ENCODE measurements at regions not wholly inside any gene's neighbourhood (a gene's known extent, or its start where the extent isn't known, plus 50 kb on each side); places are given as distances from the start of the nearest gene placed in this dataset.
"Not testable (repeated sequence)": the region's sequence is repeated elsewhere in the genome, so short reads cannot be mapped to it uniquely, and the experiment has no call there.

DNA sequence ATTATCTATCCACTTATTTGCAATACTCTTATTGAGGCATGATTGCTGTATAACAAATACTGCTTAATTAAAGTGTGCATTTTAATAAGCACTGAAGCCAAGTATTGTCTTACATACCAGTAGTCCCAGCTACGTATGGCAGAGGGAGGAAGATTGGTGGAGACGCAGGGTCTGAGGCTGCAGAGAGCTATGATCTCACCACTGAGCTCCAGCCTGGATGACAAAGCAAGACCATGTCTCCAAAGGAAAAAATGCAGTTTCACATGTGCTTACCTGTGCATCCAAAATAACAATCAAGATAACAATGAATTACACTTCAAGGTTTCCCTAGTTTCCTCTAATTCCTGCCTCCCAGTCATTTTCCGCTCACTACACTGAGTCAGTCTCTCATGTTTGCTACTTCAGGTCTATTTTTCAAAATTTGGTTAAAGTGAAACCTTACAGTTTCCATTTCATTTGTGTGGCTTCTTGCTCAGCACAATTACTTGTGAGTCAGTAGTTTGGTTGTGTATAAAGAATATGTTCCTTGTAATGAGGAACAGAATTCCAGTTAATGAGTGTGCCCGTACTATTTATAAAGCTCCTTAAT is 1250.1 kb downstream of the TMEM121 start:
- Histone ChIP-seq H3K27me3 (ENCODE audit: control insufficient read depth, insufficient read depth, low read length) (no peaks in the 10 kb centered on the region), H3K36me3 (ENCODE audit: control insufficient read depth, insufficient read depth, low read length) (no peaks in the 10 kb centered on the region), H3K4me1 (ENCODE audit: control insufficient read depth, insufficient read depth, low read length) (no peaks in the 10 kb centered on the region), H3K4me3 (ENCODE audit: low read length) (no peak overlapping the region), H3K9ac (ENCODE audit: low read length) (no peak overlapping the region), H3K9me3 (ENCODE audit: control insufficient read depth, low read length) (no peaks in the 10 kb centered on the region)

- Histone ChIP-seq H3K9ac (ENCODE audit: low read length) (no peak overlapping the region), H3K4me1 (ENCODE audit: control insufficient read depth, insufficient read depth, low read length) (no peaks in the 10 kb centered on the region), H3K9me3 (ENCODE audit: control insufficient read depth, low read length) (no peaks in the 10 kb centered on the region), H3K36me3 (ENCODE audit: control insufficient read depth, insufficient read depth, low read length) (no peaks in the 10 kb centered on the region), H3K27me3 (ENCODE audit: control insufficient read depth, insufficient read depth, low read length) (no peaks in the 10 kb centered on the region), H3K4me3 (ENCODE audit: low read length) (no peak overlapping the region)
Observed at GRCh38 chr14:106778986-106779385, 1252.6 kb downstream of the TMEM121 start.

- Histone ChIP-seq H3K9me3 (ENCODE audit: control insufficient read depth, low read length) (no peaks in the 10 kb centered on the region), H3K27me3 (ENCODE audit: control insufficient read depth, insufficient read depth, low read length) (no peaks in the 10 kb centered on the region), H3K9ac (ENCODE audit: low read length) (no peak overlapping the region), H3K36me3 (ENCODE audit: control insufficient read depth, insufficient read depth, low read length) (no peaks in the 10 kb centered on the region), H3K4me1 (ENCODE audit: control insufficient read depth, insufficient read depth, low read length) (no peaks in the 10 kb centered on the region), H3K4me3 (ENCODE audit: low read length) (no peak overlapping the region)
Observed at GRCh38 chr14:106786697-106787096, 1260.3 kb downstream of the TMEM121 start.

DNA sequence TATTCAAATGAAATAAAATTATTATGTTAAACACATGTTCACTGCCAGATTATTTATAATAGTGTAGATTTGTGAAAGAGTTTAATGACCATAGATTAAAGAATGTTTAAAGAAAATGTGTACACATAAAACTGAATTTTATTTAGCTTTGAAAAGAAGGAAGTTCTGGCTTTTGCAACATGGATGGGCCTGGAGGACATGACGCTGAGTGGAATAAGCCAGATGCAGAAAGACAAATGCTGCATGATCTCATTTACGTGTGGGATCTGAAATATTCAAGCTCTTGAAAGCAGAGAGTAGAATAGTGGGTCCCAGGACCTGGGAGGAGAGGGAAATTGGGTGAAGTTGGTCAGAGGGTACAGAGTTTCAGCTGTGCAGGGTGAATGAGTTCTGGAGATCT is 1261.2 kb downstream of the TMEM121 start:
- Histone ChIP-seq H3K36me3 (ENCODE audit: control insufficient read depth, insufficient read depth, low read length) (no peaks in the 10 kb centered on the region), H3K9me3 (ENCODE audit: control insufficient read depth, low read length) (no peaks in the 10 kb centered on the region), H3K27me3 (ENCODE audit: control insufficient read depth, insufficient read depth, low read length) (no peaks in the 10 kb centered on the region), H3K4me1 (ENCODE audit: control insufficient read depth, insufficient read depth, low read length) (no peaks in the 10 kb centered on the region), H3K4me3 (ENCODE audit: low read length) (no peak overlapping the region), H3K9ac (ENCODE audit: low read length) (no peak overlapping the region)

GRCh38 chr14:106788534-106788933 is 1262.2 kb downstream of the TMEM121 start:
- H3K9ac ChIP-seq (ENCODE audit: low read length), result no peak overlapping the region
- no peaks in the 10 kb centered on the region for H3K4me1 ChIP-seq (ENCODE audit: control insufficient read depth, insufficient read depth, low read length)
- no peak overlapping the region for H3K4me3 ChIP-seq (ENCODE audit: low read length)
- H3K9me3 ChIP-seq (ENCODE audit: control insufficient read depth, low read length), result no peaks in the 10 kb centered on the region
- no peaks in the 10 kb centered on the region for H3K36me3 ChIP-seq (ENCODE audit: control insufficient read depth, insufficient read depth, low read length)
- no peaks in the 10 kb centered on the region for H3K27me3 ChIP-seq (ENCODE audit: control insufficient read depth, insufficient read depth, low read length)

GRCh38 chr14:106789318-106789717 is 1262.9 kb downstream of the TMEM121 start:
- Histone ChIP-seq H3K27me3 (ENCODE audit: control insufficient read depth, insufficient read depth, low read length) (no peaks in the 10 kb centered on the region), H3K36me3 (ENCODE audit: control insufficient read depth, insufficient read depth, low read length) (no peaks in the 10 kb centered on the region), H3K9me3 (ENCODE audit: control insufficient read depth, low read length) (no peaks in the 10 kb centered on the region), H3K9ac (ENCODE audit: low read length) (no peak overlapping the region), H3K4me3 (ENCODE audit: low read length) (no peak overlapping the region), H3K4me1 (ENCODE audit: control insufficient read depth, insufficient read depth, low read length) (no peaks in the 10 kb centered on the region)

GRCh38 chr14:106790189-106791036 is 1264.0 kb downstream of the TMEM121 start:
- H3K27me3 ChIP-seq (ENCODE audit: control insufficient read depth, insufficient read depth, low read length), result no peaks in the 10 kb centered on the region
- no peaks in the 10 kb centered on the region for H3K4me1 ChIP-seq (ENCODE audit: control insufficient read depth, insufficient read depth, low read length)
- no peak overlapping the region for H3K9ac ChIP-seq (ENCODE audit: low read length)
- no peaks in the 10 kb centered on the region for H3K36me3 ChIP-seq (ENCODE audit: control insufficient read depth, insufficient read depth, low read length)
- no peaks in the 10 kb centered on the region for H3K9me3 ChIP-seq (ENCODE audit: control insufficient read depth, low read length)
- no peak overlapping the region for H3K4me3 ChIP-seq (ENCODE audit: low read length)

DNA sequence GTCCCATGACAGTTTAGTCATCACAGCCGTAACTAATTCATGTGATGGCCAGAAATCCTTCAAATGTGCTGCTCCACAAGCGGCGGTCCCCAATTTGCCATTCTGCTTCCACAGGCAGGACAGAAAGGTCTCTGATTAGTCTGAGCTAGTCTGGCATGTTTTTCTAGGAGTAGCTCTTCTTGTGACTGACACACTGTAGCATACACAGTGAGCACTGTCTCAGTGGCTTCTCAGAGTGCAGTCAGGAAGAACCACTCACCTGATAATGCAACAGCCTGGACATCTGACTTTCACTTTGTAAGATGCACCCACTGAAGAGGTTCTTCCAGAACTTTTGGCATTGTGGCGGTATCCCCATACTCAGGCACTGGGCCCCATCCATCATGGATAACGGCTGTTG is 1266.2 kb downstream of the TMEM121 start:
- Histone ChIP-seq H3K4me1 (ENCODE audit: control insufficient read depth, insufficient read depth, low read length) (no peaks in the 10 kb centered on the region), H3K36me3 (ENCODE audit: control insufficient read depth, insufficient read depth, low read length) (no peaks in the 10 kb centered on the region), H3K4me3 (ENCODE audit: low read length) (no peak overlapping the region), H3K9ac (ENCODE audit: low read length) (no peak overlapping the region), H3K9me3 (ENCODE audit: control insufficient read depth, low read length) (no peaks in the 10 kb centered on the region), H3K27me3 (ENCODE audit: control insufficient read depth, insufficient read depth, low read length) (no peaks in the 10 kb centered on the region)

DNA sequence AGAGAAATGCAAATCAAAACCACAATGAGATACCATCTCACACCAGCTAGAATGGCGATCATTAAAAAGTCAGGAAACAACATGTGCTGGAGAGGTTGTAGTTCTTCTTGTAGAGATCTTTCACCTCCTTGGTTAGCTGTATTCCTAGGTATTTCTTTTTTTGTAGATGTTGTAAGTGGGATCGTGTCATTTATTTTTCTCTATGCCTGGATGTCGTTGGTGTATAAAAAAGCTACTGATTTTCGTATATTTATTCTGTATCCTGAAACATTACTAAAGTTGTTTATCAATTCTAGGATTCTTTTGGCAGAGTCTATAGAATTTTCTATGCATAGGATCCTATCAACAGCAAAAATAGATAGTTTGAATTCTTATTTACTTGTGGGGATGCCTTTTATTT is 1271.8 kb downstream of the TMEM121 start:
- H3K9me3 ChIP-seq (ENCODE audit: control insufficient read depth, low read length); H3K36me3 ChIP-seq (ENCODE audit: control insufficient read depth, insufficient read depth, low read length); H3K9ac ChIP-seq (ENCODE audit: low read length); H3K27me3 ChIP-seq (ENCODE audit: control insufficient read depth, insufficient read depth, low read length); H3K4me1 ChIP-seq (ENCODE audit: control insufficient read depth, insufficient read depth, low read length); H3K4me3 ChIP-seq (ENCODE audit: low read length): not testable (repeated sequence)

DNA sequence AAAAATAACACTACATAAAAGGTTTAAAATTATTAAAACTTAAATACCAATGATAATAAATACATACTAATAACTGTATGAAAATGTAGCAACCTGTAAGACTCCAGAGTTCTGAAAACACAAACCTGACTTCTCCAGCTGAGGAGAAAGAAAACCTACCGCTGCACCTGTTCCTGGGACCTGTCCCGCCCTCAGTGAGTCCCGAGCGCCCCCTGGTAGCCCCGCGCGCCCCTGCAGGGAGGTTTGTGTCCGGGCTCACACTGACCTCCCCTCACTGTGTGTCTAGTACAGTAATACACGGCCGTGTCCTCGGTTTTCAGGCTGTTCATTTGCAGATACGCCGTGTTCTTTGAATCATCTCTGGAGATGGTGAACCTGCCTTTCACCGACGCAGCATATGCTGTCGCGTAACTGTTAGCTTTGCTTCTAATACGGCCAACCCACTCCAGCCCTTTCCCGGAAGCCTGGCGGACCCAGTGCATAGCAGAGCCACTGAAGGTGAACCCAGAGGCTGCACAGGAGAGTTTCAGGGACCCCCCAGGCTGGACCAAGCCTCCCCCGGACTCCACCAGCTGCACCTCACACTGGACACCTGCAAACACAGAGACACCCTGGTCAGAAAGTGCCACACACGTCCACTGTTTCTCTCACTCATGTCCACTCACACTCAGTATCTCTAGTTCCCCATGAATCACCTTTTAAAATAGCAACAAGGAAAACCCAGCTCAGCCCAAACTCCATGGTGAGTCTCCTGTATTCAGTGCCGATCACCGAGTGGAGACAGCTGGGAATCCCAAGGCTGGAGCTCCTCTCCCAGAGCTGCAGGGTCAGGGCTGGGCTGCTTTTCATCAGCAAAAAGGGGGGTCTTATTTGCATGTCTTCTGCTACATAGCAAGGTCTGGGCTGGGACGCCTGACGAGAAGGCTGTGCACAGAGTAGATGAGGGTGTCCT is 1276.3 kb downstream of the TMEM121 start:
- H3K4me1 ChIP-seq (ENCODE audit: control insufficient read depth, insufficient read depth, low read length), result no peaks in the 10 kb centered on the region
- no peaks in the 10 kb centered on the region for H3K36me3 ChIP-seq (ENCODE audit: control insufficient read depth, insufficient read depth, low read length)
- H3K27me3 ChIP-seq (ENCODE audit: control insufficient read depth, insufficient read depth, low read length), result no peaks in the 10 kb centered on the region

DNA sequence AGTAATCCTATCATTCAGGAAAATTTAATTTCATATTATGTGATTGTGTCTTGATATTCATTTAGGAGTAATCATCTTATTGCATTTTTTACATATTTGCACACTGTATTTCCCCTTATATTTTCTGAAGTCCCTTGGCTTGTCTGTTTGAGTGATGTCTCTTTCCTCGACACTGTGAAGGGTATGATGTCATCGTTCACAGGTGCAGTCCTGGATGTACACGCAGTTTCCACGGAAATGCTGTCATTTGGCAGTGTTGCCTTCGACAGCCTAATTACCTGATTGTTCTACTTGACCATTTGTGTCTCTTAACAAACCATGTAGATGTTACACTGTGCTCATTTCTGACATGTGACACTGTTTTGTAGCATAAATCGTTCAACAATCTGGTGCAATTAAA is 1277.0 kb downstream of the TMEM121 start:
- Histone ChIP-seq H3K4me3 (ENCODE audit: low read length) (no peak overlapping the region), H3K36me3 (ENCODE audit: control insufficient read depth, insufficient read depth, low read length) (no peaks in the 10 kb centered on the region), H3K9ac (ENCODE audit: low read length) (no peak overlapping the region), H3K4me1 (ENCODE audit: control insufficient read depth, insufficient read depth, low read length) (no peaks in the 10 kb centered on the region), H3K27me3 (ENCODE audit: control insufficient read depth, insufficient read depth, low read length) (no peaks in the 10 kb centered on the region), H3K9me3 (ENCODE audit: control insufficient read depth, low read length) (no peaks in the 10 kb centered on the region)

More for the DNA sequence above, 1276.3 kb downstream of the TMEM121 start:
- H3K9me3 ChIP-seq (ENCODE audit: control insufficient read depth, low read length), result no peaks in the 10 kb centered on the region
- no peak overlapping the region for H3K9ac ChIP-seq (ENCODE audit: low read length)
- no peak overlapping the region for H3K4me3 ChIP-seq (ENCODE audit: low read length)

DNA sequence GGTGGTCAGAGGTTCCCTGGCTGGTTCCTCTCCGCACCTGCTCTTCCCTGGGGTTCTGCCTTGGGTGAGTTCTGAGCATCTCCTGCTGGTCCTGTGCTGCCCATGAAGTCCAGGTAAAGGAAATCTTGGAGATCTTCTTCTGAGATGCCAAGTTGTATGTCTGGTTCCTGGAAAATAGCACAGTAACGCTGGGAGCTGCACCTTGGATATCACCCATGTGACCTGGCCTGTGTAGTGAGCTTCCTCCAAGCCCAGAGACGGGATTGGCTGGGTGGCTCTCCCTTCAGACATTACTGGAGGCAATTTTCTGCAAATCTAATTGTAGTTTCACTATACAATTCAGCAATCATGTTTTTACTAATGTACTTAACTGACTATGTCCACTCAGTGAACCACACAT is 1281.1 kb downstream of the TMEM121 start:
- Histone ChIP-seq H3K4me3 (ENCODE audit: low read length) (no peak overlapping the region), H3K4me1 (ENCODE audit: control insufficient read depth, insufficient read depth, low read length) (no peaks in the 10 kb centered on the region), H3K27me3 (ENCODE audit: control insufficient read depth, insufficient read depth, low read length) (no peaks in the 10 kb centered on the region), H3K36me3 (ENCODE audit: control insufficient read depth, insufficient read depth, low read length) (no peaks in the 10 kb centered on the region), H3K9ac (ENCODE audit: low read length) (no peak overlapping the region), H3K9me3 (ENCODE audit: control insufficient read depth, low read length) (no peaks in the 10 kb centered on the region)
